CMK (cell line): ENCODE measurements at regions not wholly inside any gene's neighbourhood (a gene's known extent, or its start where the extent isn't known, plus 50 kb on each side); places are given as distances from the start of the nearest gene placed in this dataset.
A peak's percentile ranks its signal among the peaks of the same experiment; 100 is the strongest.

Source experiments
- DNase-seq: peaks from one replicate; pipeline ENCODE4 v3.0.0-alpha.2; 2010; ENCODE audit warnings: low read depth

- no peak for DNase-seq
These were observed 154.2 kb upstream of the NAV2 start for GRCh38 chr11:19558189-19558986.

DNA sequence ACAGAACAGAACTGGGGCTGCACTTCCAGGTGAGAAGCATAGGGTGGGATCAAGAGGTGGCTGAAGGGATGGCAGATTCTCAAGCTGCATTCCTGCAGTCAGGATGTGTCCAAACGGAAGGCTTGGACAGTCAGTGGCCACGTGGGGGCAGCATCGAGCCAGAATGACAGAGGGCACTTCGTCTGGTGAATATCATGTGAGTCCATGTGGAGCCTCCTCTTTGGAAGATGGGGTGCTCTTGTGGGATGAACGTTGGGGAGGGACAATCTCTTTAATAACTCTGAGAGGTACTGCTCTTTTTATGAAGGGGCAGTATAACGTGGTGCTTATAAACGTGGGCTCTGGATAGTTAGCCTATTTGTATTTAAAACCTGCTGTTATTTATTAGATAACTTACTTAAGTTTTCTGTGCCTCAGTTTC is 154.9 kb upstream of the NAV2 start:
- DNase-seq: peak; percentile 31

GRCh38 chr11:19557185-19557584 is 155.5 kb upstream of the NAV2 start:
- no peak for DNase-seq

DNA sequence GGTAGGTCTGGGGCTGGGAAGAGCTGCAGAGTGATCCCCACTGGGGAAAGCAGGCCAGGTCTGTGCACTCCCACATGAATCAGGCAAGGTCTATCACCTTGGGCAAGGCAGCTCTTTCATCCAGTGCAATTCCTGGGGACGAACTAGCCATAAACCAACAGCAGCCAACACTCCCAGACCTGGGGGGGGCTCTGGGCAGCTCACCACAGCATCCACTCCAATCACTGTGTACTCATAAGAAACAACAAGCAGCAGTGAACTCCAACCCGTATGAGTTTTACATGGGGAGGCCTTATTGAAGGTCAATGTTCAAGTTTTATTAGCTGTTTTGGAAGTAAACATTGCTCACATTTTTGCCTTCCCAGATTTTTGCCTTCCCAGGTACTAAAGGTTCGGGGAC is 157.4 kb upstream of the NAV2 start:
- DNase-seq: no peak

GRCh38 chr11:19553683-19554333 is 158.8 kb upstream of the NAV2 start:
- DNase-seq: peak; percentile 11

- DNase-seq: no peak
These were observed 159.9 kb upstream of the NAV2 start for GRCh38 chr11:19552656-19553260.

DNA sequence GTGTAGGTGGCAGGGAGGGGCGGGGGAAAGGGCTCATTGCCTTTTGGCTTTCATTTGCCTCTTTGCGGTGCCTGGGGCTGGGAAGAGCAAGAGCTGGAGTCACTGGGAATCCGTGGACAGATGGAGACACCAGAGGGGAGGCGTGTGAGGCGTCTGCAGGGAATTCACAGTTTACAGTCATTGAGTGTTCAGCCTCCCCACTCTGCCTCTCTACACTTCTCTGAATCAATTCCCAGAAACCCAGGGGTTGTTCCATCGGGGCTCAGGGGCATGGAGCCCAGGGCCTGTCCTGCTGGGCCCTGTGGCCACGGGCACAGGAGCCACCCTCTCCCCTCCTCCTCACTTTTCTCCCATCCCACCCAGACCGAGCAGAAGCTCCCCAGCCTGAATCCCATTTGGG is 160.5 kb upstream of the NAV2 start:
- DNase-seq: no peak

DNA sequence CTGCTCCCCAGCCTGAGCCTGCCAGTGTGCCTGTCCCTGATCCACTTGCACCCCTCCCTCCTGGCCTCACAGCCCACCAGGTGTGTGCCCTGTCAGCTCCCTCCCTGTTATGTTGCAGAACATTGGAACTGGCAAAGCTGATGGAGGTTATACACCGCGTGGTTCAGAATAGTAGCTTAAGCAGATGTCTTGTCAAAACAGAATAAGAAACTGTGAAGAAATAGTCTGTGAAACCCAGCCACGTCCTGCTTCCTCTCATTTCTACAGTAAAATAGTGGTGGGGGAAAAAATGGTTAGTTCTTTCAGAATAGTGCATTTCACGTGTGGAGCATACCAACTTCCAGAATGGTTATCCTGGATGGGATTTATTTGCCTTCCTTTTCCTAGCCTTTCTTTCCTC is 161.2 kb upstream of the NAV2 start:
- no peak for DNase-seq

DNA sequence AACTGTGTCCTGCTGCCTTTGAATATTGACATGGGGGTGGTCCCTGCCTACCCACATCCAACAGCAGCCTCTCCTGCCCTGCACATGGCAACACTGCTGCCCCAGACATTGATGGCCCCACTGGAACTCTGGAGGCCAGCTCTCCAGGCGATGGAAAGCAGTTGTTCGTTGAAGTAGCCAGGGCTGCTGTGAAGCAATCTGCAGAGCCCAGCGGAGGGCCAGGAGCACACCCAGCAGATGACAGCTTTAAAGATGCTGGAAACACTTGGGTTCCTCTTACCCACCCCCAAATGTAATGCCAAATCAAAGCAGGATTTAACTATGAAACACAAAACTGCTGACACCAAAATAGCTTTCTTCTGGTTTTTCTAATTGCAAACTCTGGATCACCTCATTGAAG is 165.6 kb upstream of the NAV2 start:
- no peak for DNase-seq

DNA sequence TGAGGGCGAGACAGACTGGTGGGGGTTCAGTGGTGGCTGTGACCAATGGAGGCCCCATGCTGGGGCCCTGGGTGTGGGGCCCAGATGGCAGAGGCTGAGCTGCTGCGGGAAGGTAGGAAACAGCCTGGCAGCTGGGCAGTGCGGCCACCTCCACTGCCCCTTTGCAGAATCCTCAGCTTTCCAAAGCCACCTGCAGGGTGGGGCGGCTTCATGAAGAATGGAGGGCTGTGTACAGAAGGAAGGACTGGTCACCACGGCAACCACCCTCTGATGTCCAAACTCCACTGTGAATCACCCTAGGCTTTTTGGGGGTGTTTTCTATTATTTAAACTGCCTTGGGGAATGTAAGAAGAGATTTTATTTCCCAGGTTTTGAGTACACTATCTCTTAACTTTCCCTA is 166.3 kb upstream of the NAV2 start:
- no peak for DNase-seq

- DNase-seq: no peak
These were observed 171.1 kb upstream of the NAV2 start for GRCh38 chr11:19541521-19542049.

DNA sequence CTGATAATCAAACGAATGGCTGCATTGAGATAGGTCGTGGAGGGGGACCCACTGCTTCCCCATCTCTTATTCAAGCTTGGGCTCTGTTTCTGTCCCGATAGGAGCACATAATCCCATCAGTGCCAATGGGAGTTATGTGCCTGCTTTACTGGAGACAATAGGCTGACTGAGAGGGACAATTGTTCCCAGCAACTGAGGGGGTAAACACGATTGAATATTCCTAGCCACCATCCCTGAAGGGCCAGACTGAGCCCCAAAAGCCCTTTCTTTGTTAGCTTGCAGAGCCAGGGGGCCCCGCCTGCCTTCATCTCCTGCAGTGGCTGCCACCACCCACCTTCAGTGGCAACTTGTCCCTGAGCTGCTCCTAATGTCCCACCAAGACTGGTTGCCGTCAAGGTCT is 172.8 kb upstream of the NAV2 start:
- DNase-seq: no peak

GRCh38 chr11:19537803-19538453 is 174.7 kb upstream of the NAV2 start:
- no peak for DNase-seq

GRCh38 chr11:19536131-19536530 is 176.5 kb upstream of the NAV2 start:
- no peak for DNase-seq

- DNase-seq: no peak
These were observed 182.1 kb upstream of the NAV2 start for GRCh38 chr11:19530505-19530904.

GRCh38 chr11:19526119-19526518 is 186.5 kb upstream of the NAV2 start:
- DNase-seq: no peak

- DNase-seq: no peak
These were observed 186.9 kb upstream of the NAV2 start for GRCh38 chr11:19525714-19526113.

- no peak for DNase-seq
These were observed 187.4 kb upstream of the NAV2 start for GRCh38 chr11:19525276-19525675.

DNA sequence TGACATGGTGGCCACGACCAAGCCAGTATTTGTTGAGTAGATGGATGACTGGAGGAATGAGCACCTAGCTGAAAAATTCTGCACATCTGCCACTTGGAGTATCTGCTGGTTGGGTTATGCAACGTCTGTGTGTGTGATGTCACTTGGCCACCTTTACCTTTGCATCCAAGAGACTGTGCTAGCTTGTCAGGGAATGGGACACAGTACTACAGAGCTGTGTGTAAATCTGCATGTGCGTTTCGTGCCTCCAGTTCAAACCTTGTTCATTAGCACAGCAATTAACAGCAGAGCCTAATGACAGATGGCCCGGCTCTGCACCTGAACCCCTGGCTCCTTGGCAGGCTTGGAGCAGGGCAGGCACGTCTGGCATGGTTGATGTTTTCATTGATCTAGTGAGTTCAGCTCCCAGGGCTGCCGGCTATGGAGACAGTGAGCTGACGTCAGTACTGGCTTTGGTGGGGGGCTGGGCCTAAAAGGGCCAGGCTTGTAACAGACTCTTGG is 188.4 kb upstream of the NAV2 start:
- DNase-seq: no peak

- DNase-seq: no peak
These were observed 192.0 kb upstream of the NAV2 start for GRCh38 chr11:19520681-19521080.

GRCh38 chr11:19519912-19520641 is 192.6 kb upstream of the NAV2 start:
- DNase-seq: no peak

GRCh38 chr11:19519353-19519752 is 193.3 kb upstream of the NAV2 start:
- DNase-seq: no peak
